Uterus (tissue), 2 donors: ENCODE measurements at regions not wholly inside any gene's neighbourhood (a gene's known extent, or its start where the extent isn't known, plus 50 kb on each side); places are given as distances from the start of the nearest gene placed in this dataset.

Experiments
- CTCF ChIP-seq, 4 experiments: fragments of 200-600 bp in 2 of 4; fragments of 450-650 bp in 2 of 4; sonication (generic) in 2 of 4; IDR thresholded peaks; one replicate each; pipeline ENCODE4 v1.5.1; 2016 to 2019; ENCODE audit warnings: antibody characterized with exemption in 4 of 4, mild to moderate bottlenecking in 2 of 4, moderate library complexity in 1 of 4
- POLR2A ChIP-seq, 2 donors: fragments of 450-650 bp; IDR thresholded peaks; one replicate each; pipeline ENCODE4 v1.6.1; 2016; ENCODE audit warnings: antibody characterized with exemption in 2 of 2, mild to moderate bottlenecking in 1 of 2, moderate library complexity in 1 of 2

GRCh38 chr7:42832667-42833066 is 79.2 kb downstream of the C7orf25 start:
- TF ChIP-seq CTCF (IDR thresholded peaks at IDR 0.05) (no peak), POLR2A (IDR thresholded peaks at IDR 0.05) (no peak)
